ENCODE measurements at regions not wholly inside any gene's neighbourhood (a gene's known extent, or its start where the extent isn't known, plus 50 kb on each side); places are given as distances from the start of the nearest gene placed in this dataset.

DNA sequence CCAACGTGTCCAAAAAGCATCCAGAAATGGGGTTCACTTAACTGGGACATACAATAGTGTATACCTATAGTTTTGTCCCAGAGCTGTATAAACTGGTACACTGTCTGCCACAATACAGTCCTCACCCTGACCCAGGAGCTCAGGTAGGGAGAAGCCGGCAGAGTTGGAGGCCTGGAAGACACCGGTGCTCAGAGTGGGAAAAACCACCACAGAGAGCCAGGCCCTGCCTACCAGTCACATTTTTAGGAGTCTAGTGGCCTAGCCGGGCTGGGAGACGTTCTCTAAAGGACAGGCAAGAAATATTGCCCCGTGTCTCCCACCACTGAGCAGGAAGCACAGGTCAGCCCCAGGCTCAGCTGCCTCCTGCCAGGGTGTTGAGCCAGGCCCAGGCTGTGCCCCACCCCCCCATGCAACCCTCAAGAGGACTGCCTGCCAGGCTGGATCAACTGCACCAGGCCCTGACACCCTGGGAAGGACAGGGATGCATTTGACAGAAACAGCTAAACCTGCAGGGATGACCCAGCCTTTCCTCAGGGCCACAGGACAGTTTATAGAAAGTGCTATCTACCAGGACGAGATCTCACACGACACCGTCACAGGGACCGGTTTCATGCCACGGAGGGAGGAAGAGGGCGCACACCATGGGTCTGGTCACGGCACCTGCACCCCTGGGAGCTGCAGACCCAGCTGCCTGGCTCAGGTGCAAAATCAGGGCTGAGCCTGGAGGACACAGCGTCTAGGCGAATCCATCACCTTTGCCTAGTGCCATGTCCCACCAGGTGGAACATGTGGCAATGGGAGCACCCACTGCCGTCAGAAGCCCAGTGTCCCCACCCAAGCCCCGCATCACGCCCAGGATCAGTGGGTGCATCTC lies 89.9 kb downstream of the TMEM18 start:
- TF ChIP-seq POLR2A (IDR thresholded peaks at IDR 0.05) (no peak), CTCF (IDR thresholded peaks at IDR 0.05) (no peak), POLR2AphosphoS5 (IDR thresholded peaks at IDR 0.05) (no peak)

Measured in upper lobe of left lung (tissue), 4 donors.